ENCODE measurements at regions not wholly inside any gene's neighbourhood (a gene's known extent, or its start where the extent isn't known, plus 50 kb on each side); places are given as distances from the start of the nearest gene placed in this dataset.

DNA sequence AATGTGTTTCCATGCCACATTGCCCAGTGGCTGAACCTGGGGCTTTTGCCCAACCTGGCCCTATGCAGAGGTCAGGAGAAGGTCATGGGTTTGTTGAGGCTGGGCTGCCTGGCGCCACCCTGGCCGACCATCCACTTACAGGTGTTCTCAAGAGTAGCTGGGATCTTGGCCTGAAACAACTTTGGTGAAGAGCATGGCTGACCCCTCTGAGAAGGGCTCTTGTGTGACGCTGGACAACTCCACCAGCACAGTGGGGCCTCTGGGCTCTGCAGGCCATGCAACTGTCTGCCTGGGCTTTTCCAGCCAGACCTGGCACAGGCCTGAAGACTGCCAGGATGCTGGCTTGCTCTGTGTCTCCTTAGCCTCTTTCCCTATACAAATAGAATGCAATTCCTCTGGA, 76.4 kb upstream of the ZNG1B start:
- Histone ChIP-seq H3K9ac (ENCODE audit: low read length) (no peak overlapping the region), H3K27me3 (ENCODE audit: insufficient read depth, low read length) (no peaks in the 10 kb centered on the region), H3K27ac (ENCODE audit: low read depth, low read length) (no peak overlapping the region), H3K9me2 (ENCODE audit: insufficient read depth) (no peaks in the 10 kb centered on the region), H3K4me2 (ENCODE audit: low read length) (no peak overlapping the region), H3K9me3 (ENCODE audit: control insufficient read depth in 1 of 2, insufficient read depth in 1 of 2, low read depth in 1 of 2, low read length in 2 of 2) (no peaks in the 10 kb centered on the region), H3K4me1 (ENCODE audit: control insufficient read depth in 1 of 2, insufficient read depth in 2 of 2, low read length in 2 of 2) (peaks cover 0 to 11% of the 10 kb centered on the region in 2 experiments; a peak in 2 of 4 replicates), H3K36me3 (ENCODE audit: control insufficient read depth in 1 of 2, insufficient read depth in 2 of 2, low read length in 2 of 2) (no peaks in the 10 kb centered on the region), H3K79me2 (ENCODE audit: insufficient read depth, low read length) (no peaks in the 10 kb centered on the region), H2AFZ (ENCODE audit: low read depth, low read length, poor library complexity, severe bottlenecking) (no peak overlapping the region), H4K20me1 (ENCODE audit: insufficient read depth) (no peaks in the 10 kb centered on the region), H3K4me3 (replicated peaks in 1 of 2; ENCODE audit: low read depth in 1 of 2, low read length in 2 of 2) (no peak overlapping the region)
- intact Hi-C loops (cut with micrococcal nuclease) = no loop called here
- no TSS peak for BruUV-seq (replicated peaks)
- ChIA-PET RAD21 (ENCODE audit: low non-redundant PET in 1 of 2, low total read pairs in 2 of 2, uncharacterized antibody in 2 of 2, unreplicated experiment in 2 of 2) (no interaction called here), POLR2A (no interaction called here), CTCF (no interaction called here)
- ATAC-seq (no peak), DNase-seq (ENCODE audit: low read depth, low spot score) (no peak)
- TF ChIP-seq, protein P1, sequence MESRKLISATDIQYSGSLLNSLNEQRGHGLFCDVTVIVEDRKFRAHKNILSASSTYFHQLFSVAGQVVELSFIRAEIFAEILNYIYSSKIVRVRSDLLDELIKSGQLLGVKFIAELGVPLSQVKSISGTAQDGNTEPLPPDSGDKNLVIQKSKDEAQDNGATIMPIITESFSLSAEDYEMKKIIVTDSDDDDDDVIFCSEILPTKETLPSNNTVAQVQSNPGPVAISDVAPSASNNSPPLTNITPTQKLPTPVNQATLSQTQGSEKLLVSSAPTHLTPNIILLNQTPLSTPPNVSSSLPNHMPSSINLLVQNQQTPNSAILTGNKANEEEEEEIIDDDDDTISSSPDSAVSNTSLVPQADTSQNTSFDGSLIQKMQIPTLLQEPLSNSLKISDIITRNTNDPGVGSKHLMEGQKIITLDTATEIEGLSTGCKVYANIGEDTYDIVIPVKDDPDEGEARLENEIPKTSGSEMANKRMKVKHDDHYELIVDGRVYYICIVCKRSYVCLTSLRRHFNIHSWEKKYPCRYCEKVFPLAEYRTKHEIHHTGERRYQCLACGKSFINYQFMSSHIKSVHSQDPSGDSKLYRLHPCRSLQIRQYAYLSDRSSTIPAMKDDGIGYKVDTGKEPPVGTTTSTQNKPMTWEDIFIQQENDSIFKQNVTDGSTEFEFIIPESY (IDR thresholded peaks at IDR 0.05; ENCODE audit: extremely low read depth, insufficient replicate concordance, low read length) = no peak
- TF ChIP-seq POLR2A (IDR thresholded peaks at IDR 0.05; ENCODE audit: borderline replicate concordance, extremely low read depth, insufficient read depth, insufficient read length) (no peak), SP1 (IDR thresholded peaks at IDR 0.05; ENCODE audit: low read depth) (no peak), RAD21 (IDR thresholded peaks at IDR 0.05; ENCODE audit: low read depth) (no peak), POLR2AphosphoS5 (IDR thresholded peaks at IDR 0.05; ENCODE audit: low read depth, low read length) (no peak), EGR1 (IDR thresholded peaks at IDR 0.05; ENCODE audit: low read depth) (no peak), YY1 (IDR thresholded peaks at IDR 0.05; ENCODE audit: extremely low read depth, insufficient replicate concordance, low read depth, low read length) (no peak), ELF1 (IDR thresholded peaks at IDR 0.05; ENCODE audit: borderline replicate concordance, low read depth) (no peak), EZH2phosphoT487 (IDR thresholded peaks at IDR 0.05; ENCODE audit: borderline replicate concordance) (no peak), EZH2 (IDR thresholded peaks at IDR 0.05) (no peak), CBX3 (IDR thresholded peaks at IDR 0.05; ENCODE audit: low read depth) (no peak), FOSL1 (IDR thresholded peaks at IDR 0.05; ENCODE audit: low read depth) (no peak), TCF7L2 (IDR thresholded peaks at IDR 0.05; ENCODE audit: borderline replicate concordance, extremely low read depth, insufficient read depth, insufficient read length) (no peak), JUND (IDR thresholded peaks at IDR 0.05) (no peak), ZFX (IDR thresholded peaks at IDR 0.05) (no peak), CEBPB (IDR thresholded peaks at IDR 0.05; ENCODE audit: low read depth) (no peak)
- TF ChIP-seq, protein P2, sequence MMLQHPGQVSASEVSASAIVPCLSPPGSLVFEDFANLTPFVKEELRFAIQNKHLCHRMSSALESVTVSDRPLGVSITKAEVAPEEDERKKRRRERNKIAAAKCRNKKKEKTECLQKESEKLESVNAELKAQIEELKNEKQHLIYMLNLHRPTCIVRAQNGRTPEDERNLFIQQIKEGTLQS (IDR thresholded peaks at IDR 0.05) = no peak
- TF ChIP-seq, protein P3, sequence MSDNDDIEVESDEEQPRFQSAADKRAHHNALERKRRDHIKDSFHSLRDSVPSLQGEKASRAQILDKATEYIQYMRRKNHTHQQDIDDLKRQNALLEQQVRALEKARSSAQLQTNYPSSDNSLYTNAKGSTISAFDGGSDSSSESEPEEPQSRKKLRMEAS (IDR thresholded peaks at IDR 0.05) = no peak
